ENCODE measurements at regions not wholly inside any gene's neighbourhood (a gene's known extent, or its start where the extent isn't known, plus 50 kb on each side); places are given as distances from the start of the nearest gene placed in this dataset.

- Histone ChIP-seq H4K20me1 (ENCODE audit: insufficient read depth) (no peaks in the 10 kb centered on the region), H3K9me2 (ENCODE audit: insufficient read depth, low read length) (no peaks in the 10 kb centered on the region), H3K4me3 (ENCODE audit: low read length) (no peak overlapping the region), H3F3A (ENCODE audit: insufficient read depth, low read length, poor library complexity, severe bottlenecking) (no peaks in the 10 kb centered on the region), H3K4me2 (ENCODE audit: low read length) (no peak overlapping the region), H3K27ac (ENCODE audit: low read length) (no peak overlapping the region), H3K9me3 (ENCODE audit: low read length) (no peaks in the 10 kb centered on the region), H2AFZ (ENCODE audit: low read depth, low read length) (no peak overlapping the region), H3K79me2 (replicated peaks; ENCODE audit: insufficient read depth, low read length) (no peaks in the 10 kb centered on the region), H3K9ac (ENCODE audit: low read length) (no peak overlapping the region), H3K27me3 (ENCODE audit: insufficient read depth, low read depth, low read length) (no peaks in the 10 kb centered on the region), H3K36me3 (ENCODE audit: insufficient read depth, low read length) (no peaks in the 10 kb centered on the region)
- TF ChIP-seq REST (IDR thresholded peaks at IDR 0.05; ENCODE audit: borderline replicate concordance) (no peak), POLR2AphosphoS5 (IDR thresholded peaks at IDR 0.05) (no peak), CTCF (IDR thresholded peaks at IDR 0.05; ENCODE audit: poor library complexity, severe bottlenecking) (no peak), SMC3 (conservative IDR thresholded peaks at IDR 0.05; ENCODE audit: poor library complexity) (no peak), MXI1 (conservative IDR thresholded peaks at IDR 0.05; ENCODE audit: poor library complexity, severe bottlenecking) (no peak), EZH2 (IDR thresholded peaks at IDR 0.05; ENCODE audit: borderline replicate concordance, insufficient read depth, low read length, poor library complexity, severe bottlenecking) (no peak), TAF1 (IDR thresholded peaks at IDR 0.05; ENCODE audit: low read depth) (no peak)
Observed at GRCh38 chr12:42960087-42960527, 370.6 kb upstream of the PRICKLE1 start.

- TF ChIP-seq POLR2AphosphoS5 (IDR thresholded peaks at IDR 0.05), result no peak
- no peak for TF ChIP-seq MXI1 (conservative IDR thresholded peaks at IDR 0.05; ENCODE audit: poor library complexity, severe bottlenecking)
Observed at GRCh38 chr12:42958291-42958674, 368.7 kb upstream of the PRICKLE1 start.

GRCh38 chr12:42957561-42958290 lies 368.2 kb upstream of the PRICKLE1 start:
- no peaks in the 10 kb centered on the region for H3K36me3 ChIP-seq (ENCODE audit: insufficient read depth, low read length)
- H3K79me2 ChIP-seq (replicated peaks; ENCODE audit: insufficient read depth, low read length), result no peaks in the 10 kb centered on the region
- no peaks in the 10 kb centered on the region for H3K9me2 ChIP-seq (ENCODE audit: insufficient read depth, low read length)
- TF ChIP-seq TAF1 (IDR thresholded peaks at IDR 0.05; ENCODE audit: low read depth), result no peak
- no peak for TF ChIP-seq MXI1 (conservative IDR thresholded peaks at IDR 0.05; ENCODE audit: poor library complexity, severe bottlenecking)
- no peak for TF ChIP-seq RAD21 (conservative IDR thresholded peaks at IDR 0.05)
- TF ChIP-seq REST (IDR thresholded peaks at IDR 0.05; ENCODE audit: borderline replicate concordance), result no peak
- no peak for TF ChIP-seq EP300 (conservative IDR thresholded peaks at IDR 0.05; ENCODE audit: poor library complexity, severe bottlenecking)
- TF ChIP-seq POLR2AphosphoS5 (IDR thresholded peaks at IDR 0.05), result no peak
- no peak for TF ChIP-seq EZH2 (IDR thresholded peaks at IDR 0.05; ENCODE audit: borderline replicate concordance, insufficient read depth, low read length, poor library complexity, severe bottlenecking)
- no peak for TF ChIP-seq CTCF (IDR thresholded peaks at IDR 0.05; ENCODE audit: poor library complexity, severe bottlenecking)
- TF ChIP-seq SMC3 (conservative IDR thresholded peaks at IDR 0.05; ENCODE audit: poor library complexity), result no peak
- no peak overlapping the region for H3K27ac ChIP-seq (ENCODE audit: low read length)
- no peaks in the 10 kb centered on the region for H4K20me1 ChIP-seq (ENCODE audit: insufficient read depth)
- H3K4me2 ChIP-seq (ENCODE audit: low read length), result no peak overlapping the region
- no peaks in the 10 kb centered on the region for H3F3A ChIP-seq (ENCODE audit: insufficient read depth, low read length, poor library complexity, severe bottlenecking)
- no peaks in the 10 kb centered on the region for H3K9me3 ChIP-seq (ENCODE audit: low read length)
- no peak overlapping the region for H2AFZ ChIP-seq (ENCODE audit: low read depth, low read length)
- H3K27me3 ChIP-seq (ENCODE audit: insufficient read depth, low read depth, low read length), result no peaks in the 10 kb centered on the region
- H3K4me3 ChIP-seq (ENCODE audit: low read length), result no peak overlapping the region
- no peak overlapping the region for H3K9ac ChIP-seq (ENCODE audit: low read length)

More at GRCh38 chr12:42958291-42958674, 368.7 kb upstream of the PRICKLE1 start:
- Histone ChIP-seq H3K9ac (ENCODE audit: low read length) (no peak overlapping the region), H3K4me3 (ENCODE audit: low read length) (no peak overlapping the region), H3K27me3 (ENCODE audit: insufficient read depth, low read depth, low read length) (no peaks in the 10 kb centered on the region), H3K36me3 (ENCODE audit: insufficient read depth, low read length) (no peaks in the 10 kb centered on the region), H3K79me2 (replicated peaks; ENCODE audit: insufficient read depth, low read length) (no peaks in the 10 kb centered on the region), H2AFZ (ENCODE audit: low read depth, low read length) (no peak overlapping the region), H3K9me2 (ENCODE audit: insufficient read depth, low read length) (no peaks in the 10 kb centered on the region), H4K20me1 (ENCODE audit: insufficient read depth) (no peaks in the 10 kb centered on the region), H3K9me3 (ENCODE audit: low read length) (no peaks in the 10 kb centered on the region), H3K4me2 (ENCODE audit: low read length) (no peak overlapping the region), H3K27ac (ENCODE audit: low read length) (no peak overlapping the region), H3F3A (ENCODE audit: insufficient read depth, low read length, poor library complexity, severe bottlenecking) (no peaks in the 10 kb centered on the region)
